ENCODE measurements at regions not wholly inside any gene's neighbourhood (a gene's known extent, or its start where the extent isn't known, plus 50 kb on each side); places are given as distances from the start of the nearest gene placed in this dataset.
"Not testable (repeated sequence)": the region's sequence is repeated elsewhere in the genome, so short reads cannot be mapped to it uniquely, and the experiment has no call there.

DNA sequence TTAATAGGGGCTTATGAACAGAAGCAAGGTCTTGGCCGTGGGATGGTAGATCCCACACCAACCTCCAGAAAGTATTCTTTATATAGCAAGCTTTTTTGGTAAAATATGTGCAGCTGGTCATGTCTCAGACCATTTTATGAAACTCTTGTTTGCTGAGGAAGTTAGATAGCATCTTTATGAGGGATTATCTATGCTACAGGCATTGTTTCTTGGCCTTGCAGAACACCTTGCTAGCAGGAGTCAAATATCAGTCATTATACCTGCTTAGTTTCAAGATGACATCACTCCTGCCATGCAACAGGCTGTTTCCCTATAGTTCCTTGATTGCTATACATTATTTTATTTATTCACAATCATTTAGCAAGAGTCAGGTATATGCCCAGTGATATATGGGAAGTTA lies 84.8 kb upstream of the LRFN5 start:
- peaks cover 6% of the 10 kb centered on the region for H3K27me3 Mint-ChIP-seq (ENCODE audit: unreplicated experiment)
- no peak for DNase-seq
- peaks cover 1% of the 10 kb centered on the region for H3K9me3 Mint-ChIP-seq (ENCODE audit: unreplicated experiment)
- TF ChIP-seq, protein P1, sequence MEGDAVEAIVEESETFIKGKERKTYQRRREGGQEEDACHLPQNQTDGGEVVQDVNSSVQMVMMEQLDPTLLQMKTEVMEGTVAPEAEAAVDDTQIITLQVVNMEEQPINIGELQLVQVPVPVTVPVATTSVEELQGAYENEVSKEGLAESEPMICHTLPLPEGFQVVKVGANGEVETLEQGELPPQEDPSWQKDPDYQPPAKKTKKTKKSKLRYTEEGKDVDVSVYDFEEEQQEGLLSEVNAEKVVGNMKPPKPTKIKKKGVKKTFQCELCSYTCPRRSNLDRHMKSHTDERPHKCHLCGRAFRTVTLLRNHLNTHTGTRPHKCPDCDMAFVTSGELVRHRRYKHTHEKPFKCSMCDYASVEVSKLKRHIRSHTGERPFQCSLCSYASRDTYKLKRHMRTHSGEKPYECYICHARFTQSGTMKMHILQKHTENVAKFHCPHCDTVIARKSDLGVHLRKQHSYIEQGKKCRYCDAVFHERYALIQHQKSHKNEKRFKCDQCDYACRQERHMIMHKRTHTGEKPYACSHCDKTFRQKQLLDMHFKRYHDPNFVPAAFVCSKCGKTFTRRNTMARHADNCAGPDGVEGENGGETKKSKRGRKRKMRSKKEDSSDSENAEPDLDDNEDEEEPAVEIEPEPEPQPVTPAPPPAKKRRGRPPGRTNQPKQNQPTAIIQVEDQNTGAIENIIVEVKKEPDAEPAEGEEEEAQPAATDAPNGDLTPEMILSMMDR (IDR thresholded peaks at IDR 0.05; ENCODE audit: partially characterized antibody, unreplicated experiment) = no peak
- no peaks in the 10 kb centered on the region for H3K36me3 Mint-ChIP-seq (ENCODE audit: unreplicated experiment)
- H3K27ac Mint-ChIP-seq (ENCODE audit: unreplicated experiment) = no peak overlapping the region
- H3K4me1 Mint-ChIP-seq (ENCODE audit: low read depth, unreplicated experiment) = peaks cover 4% of the 10 kb centered on the region
- H3K4me3 Mint-ChIP-seq (ENCODE audit: unreplicated experiment) = no peak overlapping the region

DNA sequence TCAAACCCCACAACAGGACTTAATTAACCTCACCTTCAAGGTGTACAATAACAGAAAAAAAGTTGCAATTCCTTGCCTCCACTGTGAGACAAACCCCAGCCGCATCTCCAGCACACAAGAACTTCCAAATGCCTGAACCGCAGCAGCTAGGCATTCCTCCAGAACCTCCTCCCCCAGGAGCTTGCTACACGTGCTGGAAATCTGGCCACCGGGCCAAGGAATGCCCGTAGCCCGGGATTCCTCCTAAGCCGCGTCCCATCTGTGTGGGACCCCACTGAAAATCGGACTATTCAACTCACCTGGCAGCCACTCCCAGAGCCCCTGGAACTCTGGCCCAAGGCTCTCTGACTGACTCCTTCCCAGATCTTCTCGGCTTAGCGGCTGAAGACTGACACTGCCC lies 88.6 kb upstream of the LRFN5 start:
- H3K4me1 Mint-ChIP-seq (ENCODE audit: low read depth, unreplicated experiment); DNase-seq; H3K27ac Mint-ChIP-seq (ENCODE audit: unreplicated experiment); H3K36me3 Mint-ChIP-seq (ENCODE audit: unreplicated experiment); H3K27me3 Mint-ChIP-seq (ENCODE audit: unreplicated experiment); H3K9me3 Mint-ChIP-seq (ENCODE audit: unreplicated experiment); H3K4me3 Mint-ChIP-seq (ENCODE audit: unreplicated experiment): not testable (repeated sequence)

DNA sequence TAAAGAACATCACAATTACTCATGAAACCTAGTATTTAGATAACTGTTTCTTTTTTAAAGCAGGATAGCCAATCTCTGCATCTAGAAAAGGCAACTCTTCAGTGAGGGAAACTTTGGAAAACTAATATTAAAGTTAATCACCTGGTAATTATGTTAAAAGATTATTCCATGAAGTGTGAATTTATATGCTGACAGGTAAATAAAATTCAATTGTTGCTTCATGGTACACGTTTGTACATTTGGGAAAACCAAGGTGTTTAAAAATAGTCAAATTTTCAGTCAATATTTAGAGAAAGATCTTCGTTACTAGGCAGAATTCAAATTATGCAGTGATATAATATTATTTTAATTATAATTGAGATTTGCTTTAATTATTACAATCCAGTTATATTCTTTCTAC lies 100.1 kb upstream of the LRFN5 start:
- Mint-ChIP-seq H3K27me3 (ENCODE audit: unreplicated experiment) (no peaks in the 10 kb centered on the region), H3K4me3 (ENCODE audit: unreplicated experiment) (no peak overlapping the region), H3K9me3 (ENCODE audit: unreplicated experiment) (no peaks in the 10 kb centered on the region), H3K36me3 (ENCODE audit: unreplicated experiment) (no peaks in the 10 kb centered on the region), H3K4me1 (ENCODE audit: low read depth, unreplicated experiment) (peaks cover 6% of the 10 kb centered on the region), H3K27ac (ENCODE audit: unreplicated experiment) (no peak overlapping the region)
- DNase-seq = no peak
- TF ChIP-seq, protein P1 (IDR thresholded peaks at IDR 0.05; ENCODE audit: partially characterized antibody, unreplicated experiment) = no peak

DNA sequence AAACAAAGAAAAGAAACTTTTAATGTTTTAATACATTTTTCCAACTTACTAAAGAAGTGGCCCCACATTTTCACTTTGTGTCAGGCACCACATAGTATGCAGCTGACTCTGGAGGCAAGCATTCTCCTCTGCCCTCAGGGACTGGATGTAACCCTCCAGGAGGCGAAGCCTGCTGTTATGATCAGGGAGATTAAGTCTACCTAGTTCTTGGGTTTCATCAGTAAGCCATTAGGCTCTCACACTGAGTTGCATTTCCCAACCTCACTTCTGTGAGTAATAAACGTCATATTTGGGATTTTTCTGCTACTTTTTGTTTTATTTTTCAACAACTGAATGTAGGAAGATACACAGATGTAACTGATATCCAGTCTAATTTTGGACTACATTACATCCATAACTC lies 101.2 kb upstream of the LRFN5 start:
- DNase-seq = no peak
- H3K27ac Mint-ChIP-seq (ENCODE audit: unreplicated experiment) = no peak overlapping the region
- no peaks in the 10 kb centered on the region for H3K36me3 Mint-ChIP-seq (ENCODE audit: unreplicated experiment)
- TF ChIP-seq, protein P1 (IDR thresholded peaks at IDR 0.05; ENCODE audit: partially characterized antibody, unreplicated experiment) = no peak
- H3K27me3 Mint-ChIP-seq (ENCODE audit: unreplicated experiment) = no peaks in the 10 kb centered on the region
- no peaks in the 10 kb centered on the region for H3K9me3 Mint-ChIP-seq (ENCODE audit: unreplicated experiment)
- peaks cover 6% of the 10 kb centered on the region for H3K4me1 Mint-ChIP-seq (ENCODE audit: low read depth, unreplicated experiment)
- no peak overlapping the region for H3K4me3 Mint-ChIP-seq (ENCODE audit: unreplicated experiment)

DNA sequence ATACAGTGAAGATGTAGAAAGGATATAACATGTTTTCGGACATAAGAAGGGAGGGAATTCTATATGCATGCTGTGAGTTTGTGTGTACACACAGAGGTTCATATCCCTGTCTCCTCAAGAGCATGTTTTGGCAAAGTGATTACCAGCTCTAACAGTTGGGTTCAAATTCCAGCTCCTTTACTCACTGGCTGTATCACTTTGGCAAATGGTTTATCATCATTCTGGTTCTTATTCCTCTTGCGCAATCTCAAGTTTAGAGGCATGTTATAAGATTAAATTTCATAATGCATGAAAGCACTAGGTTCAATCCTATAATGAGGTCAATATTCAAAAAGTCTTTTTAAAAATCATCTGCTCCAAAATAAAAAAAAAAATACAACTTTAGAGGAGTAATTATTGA lies 107.7 kb upstream of the LRFN5 start:
- Mint-ChIP-seq H3K9me3 (ENCODE audit: unreplicated experiment) (no peaks in the 10 kb centered on the region), H3K36me3 (ENCODE audit: unreplicated experiment) (peaks cover 5% of the 10 kb centered on the region), H3K27ac (ENCODE audit: unreplicated experiment) (no peak overlapping the region), H3K4me3 (ENCODE audit: unreplicated experiment) (no peak overlapping the region), H3K27me3 (ENCODE audit: unreplicated experiment) (peaks cover 2% of the 10 kb centered on the region), H3K4me1 (ENCODE audit: low read depth, unreplicated experiment) (no peaks in the 10 kb centered on the region)
- DNase-seq = no peak
- TF ChIP-seq, protein P1 (IDR thresholded peaks at IDR 0.05; ENCODE audit: partially characterized antibody, unreplicated experiment) = no peak

DNA sequence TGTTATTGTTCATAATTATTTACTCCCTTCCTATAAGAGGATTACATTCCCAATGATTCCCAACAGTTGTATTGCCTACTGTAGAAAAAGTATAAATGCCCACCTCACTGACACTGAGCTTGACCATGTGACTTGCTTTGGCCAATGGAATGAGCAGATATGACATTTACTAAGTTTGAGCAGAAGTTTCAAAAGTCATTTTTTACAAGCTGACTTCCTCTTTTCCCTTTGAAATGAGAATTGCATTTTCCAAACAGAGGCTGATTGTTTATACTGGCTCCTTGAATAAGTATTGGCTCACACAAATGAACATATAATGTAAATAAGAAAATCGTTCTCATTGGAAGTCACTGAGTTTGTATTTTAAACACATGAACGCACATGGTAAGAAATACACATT lies 116.4 kb upstream of the LRFN5 start:
- H3K4me1 Mint-ChIP-seq (ENCODE audit: low read depth, unreplicated experiment) = no peaks in the 10 kb centered on the region
- no peak for DNase-seq
- H3K27ac Mint-ChIP-seq (ENCODE audit: unreplicated experiment) = no peak overlapping the region
- no peaks in the 10 kb centered on the region for H3K9me3 Mint-ChIP-seq (ENCODE audit: unreplicated experiment)
- H3K36me3 Mint-ChIP-seq (ENCODE audit: unreplicated experiment) = peaks cover 3% of the 10 kb centered on the region
- H3K27me3 Mint-ChIP-seq (ENCODE audit: unreplicated experiment) = peaks cover 2% of the 10 kb centered on the region
- TF ChIP-seq, protein P1 (IDR thresholded peaks at IDR 0.05; ENCODE audit: partially characterized antibody, unreplicated experiment) = no peak
- H3K4me3 Mint-ChIP-seq (ENCODE audit: unreplicated experiment) = no peak overlapping the region

Data from glutamatergic neuron (in vitro differentiated cells).